ENCODE measurements at regions not wholly inside any gene's neighbourhood (a gene's known extent, or its start where the extent isn't known, plus 50 kb on each side); places are given as distances from the start of the nearest gene placed in this dataset.

DNA sequence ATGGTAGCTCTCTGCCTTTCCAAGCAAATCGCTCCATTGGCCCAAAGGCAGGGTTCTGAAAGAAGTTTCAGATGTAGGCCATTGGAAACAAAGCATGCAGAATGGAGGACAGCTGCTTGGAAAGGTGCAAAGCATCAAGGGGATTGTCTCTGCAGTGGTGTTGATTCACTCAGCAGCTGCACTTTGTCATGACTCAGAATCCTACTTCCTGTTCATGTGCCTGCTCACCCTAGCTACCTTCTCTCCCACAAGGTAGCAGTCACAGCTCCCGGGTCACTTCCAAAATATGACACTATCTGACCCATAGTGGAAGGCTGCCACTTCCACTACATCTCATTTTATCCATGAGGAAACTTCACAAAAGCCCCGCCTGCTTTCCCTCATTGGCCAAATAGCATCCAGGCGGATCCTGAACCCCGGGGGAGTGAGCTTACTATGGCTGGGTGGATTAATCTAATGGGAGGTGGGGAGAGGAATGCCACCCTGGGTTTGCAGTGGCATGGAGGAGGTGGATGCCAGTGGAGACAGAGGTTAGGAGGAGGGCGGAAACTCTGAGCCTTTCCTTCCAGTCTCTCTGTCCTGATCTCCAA, 74.7 kb upstream of the NKD1 start:
- Histone ChIP-seq H3K4me1 (ENCODE audit: control insufficient read depth, insufficient read depth, low read length) (peaks cover 1% of the 10 kb centered on the region; the same call in 1 of the 2 replicates), H3K9me3 (ENCODE audit: control insufficient read depth, insufficient read depth, low read depth, low read length) (no peaks in the 10 kb centered on the region), H3K4me3 (ENCODE audit: low read depth, low read length) (no peak overlapping the region), H3K36me3 (ENCODE audit: control insufficient read depth in 2 of 2, insufficient read depth in 1 of 2, low read length in 2 of 2) (no peaks in the 10 kb centered on the region), H3K27ac (ENCODE audit: extremely low read depth, low read depth, low read length) (no peak overlapping the region)
- TF ChIP-seq ZNF16 (tag by site-specific recombination; IDR thresholded peaks at IDR 0.05; ENCODE audit: low read depth) = no peak
- no peak for TF ChIP-seq BCL11B (tag by site-specific recombination; IDR thresholded peaks at IDR 0.05; ENCODE audit: low read depth)
- no peak for TF ChIP-seq ZNF626 (tag by site-specific recombination; IDR thresholded peaks at IDR 0.05)
- TF ChIP-seq ZNF391 (tag by site-specific recombination; IDR thresholded peaks at IDR 0.05; ENCODE audit: borderline replicate concordance, low read depth) = no peak
- TF ChIP-seq, protein P1, sequence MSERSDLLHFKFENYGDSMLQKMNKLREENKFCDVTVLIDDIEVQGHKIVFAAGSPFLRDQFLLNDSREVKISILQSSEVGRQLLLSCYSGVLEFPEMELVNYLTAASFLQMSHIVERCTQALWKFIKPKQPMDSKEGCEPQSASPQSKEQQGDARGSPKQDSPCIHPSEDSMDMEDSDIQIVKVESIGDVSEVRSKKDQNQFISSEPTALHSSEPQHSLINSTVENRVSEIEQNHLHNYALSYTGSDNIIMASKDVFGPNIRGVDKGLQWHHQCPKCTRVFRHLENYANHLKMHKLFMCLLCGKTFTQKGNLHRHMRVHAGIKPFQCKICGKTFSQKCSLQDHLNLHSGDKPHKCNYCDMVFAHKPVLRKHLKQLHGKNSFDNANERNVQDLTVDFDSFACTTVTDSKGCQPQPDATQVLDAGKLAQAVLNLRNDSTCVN (tag by site-specific recombination; optimal IDR thresholded peaks at IDR 0.05) = no peak
- TF ChIP-seq, protein P2, sequence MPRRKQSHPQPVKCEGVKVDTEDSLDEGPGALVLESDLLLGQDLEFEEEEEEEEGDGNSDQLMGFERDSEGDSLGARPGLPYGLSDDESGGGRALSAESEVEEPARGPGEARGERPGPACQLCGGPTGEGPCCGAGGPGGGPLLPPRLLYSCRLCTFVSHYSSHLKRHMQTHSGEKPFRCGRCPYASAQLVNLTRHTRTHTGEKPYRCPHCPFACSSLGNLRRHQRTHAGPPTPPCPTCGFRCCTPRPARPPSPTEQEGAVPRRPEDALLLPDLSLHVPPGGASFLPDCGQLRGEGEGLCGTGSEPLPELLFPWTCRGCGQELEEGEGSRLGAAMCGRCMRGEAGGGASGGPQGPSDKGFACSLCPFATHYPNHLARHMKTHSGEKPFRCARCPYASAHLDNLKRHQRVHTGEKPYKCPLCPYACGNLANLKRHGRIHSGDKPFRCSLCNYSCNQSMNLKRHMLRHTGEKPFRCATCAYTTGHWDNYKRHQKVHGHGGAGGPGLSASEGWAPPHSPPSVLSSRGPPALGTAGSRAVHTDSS (tag by site-specific recombination; IDR thresholded peaks at IDR 0.05) = no peak
- no peak for TF ChIP-seq ZNF354C (tag by site-specific recombination; IDR thresholded peaks at IDR 0.05; ENCODE audit: borderline replicate concordance, low read depth)
- no peak for TF ChIP-seq ZNF302 (tag by site-specific recombination; IDR thresholded peaks at IDR 0.05; ENCODE audit: low read depth)
- TF ChIP-seq, protein P3, sequence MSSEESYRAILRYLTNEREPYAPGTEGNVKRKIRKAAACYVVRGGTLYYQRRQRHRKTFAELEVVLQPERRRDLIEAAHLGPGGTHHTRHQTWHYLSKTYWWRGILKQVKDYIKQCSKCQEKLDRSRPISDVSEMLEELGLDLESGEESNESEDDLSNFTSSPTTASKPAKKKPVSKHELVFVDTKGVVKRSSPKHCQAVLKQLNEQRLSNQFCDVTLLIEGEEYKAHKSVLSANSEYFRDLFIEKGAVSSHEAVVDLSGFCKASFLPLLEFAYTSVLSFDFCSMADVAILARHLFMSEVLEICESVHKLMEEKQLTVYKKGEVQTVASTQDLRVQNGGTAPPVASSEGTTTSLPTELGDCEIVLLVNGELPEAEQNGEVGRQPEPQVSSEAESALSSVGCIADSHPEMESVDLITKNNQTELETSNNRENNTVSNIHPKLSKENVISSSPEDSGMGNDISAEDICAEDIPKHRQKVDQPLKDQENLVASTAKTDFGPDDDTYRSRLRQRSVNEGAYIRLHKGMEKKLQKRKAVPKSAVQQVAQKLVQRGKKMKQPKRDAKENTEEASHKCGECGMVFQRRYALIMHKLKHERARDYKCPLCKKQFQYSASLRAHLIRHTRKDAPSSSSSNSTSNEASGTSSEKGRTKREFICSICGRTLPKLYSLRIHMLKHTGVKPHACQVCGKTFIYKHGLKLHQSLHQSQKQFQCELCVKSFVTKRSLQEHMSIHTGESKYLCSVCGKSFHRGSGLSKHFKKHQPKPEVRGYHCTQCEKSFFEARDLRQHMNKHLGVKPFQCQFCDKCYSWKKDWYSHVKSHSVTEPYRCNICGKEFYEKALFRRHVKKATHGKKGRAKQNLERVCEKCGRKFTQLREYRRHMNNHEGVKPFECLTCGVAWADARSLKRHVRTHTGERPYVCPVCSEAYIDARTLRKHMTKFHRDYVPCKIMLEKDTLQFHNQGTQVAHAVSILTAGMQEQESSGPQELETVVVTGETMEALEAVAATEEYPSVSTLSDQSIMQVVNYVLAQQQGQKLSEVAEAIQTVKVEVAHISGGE (tag by site-specific recombination; conservative IDR thresholded peaks at IDR 0.05; ENCODE audit: low read depth) = no peak
- TF ChIP-seq, protein P4, sequence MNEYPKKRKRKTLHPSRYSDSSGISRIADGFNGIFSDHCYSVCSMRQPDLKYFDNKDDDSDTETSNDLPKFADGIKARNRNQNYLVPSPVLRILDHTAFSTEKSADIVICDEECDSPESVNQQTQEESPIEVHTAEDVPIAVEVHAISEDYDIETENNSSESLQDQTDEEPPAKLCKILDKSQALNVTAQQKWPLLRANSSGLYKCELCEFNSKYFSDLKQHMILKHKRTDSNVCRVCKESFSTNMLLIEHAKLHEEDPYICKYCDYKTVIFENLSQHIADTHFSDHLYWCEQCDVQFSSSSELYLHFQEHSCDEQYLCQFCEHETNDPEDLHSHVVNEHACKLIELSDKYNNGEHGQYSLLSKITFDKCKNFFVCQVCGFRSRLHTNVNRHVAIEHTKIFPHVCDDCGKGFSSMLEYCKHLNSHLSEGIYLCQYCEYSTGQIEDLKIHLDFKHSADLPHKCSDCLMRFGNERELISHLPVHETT (tag by site-specific recombination; IDR thresholded peaks at IDR 0.05) = no peak
- TF ChIP-seq ZNF350 (tag by site-specific recombination; IDR thresholded peaks at IDR 0.05) = no peak
- TF ChIP-seq ZNF514 (tag by site-specific recombination; IDR thresholded peaks at IDR 0.05) = no peak
- no peak for TF ChIP-seq HOXD13 (CRISPR knock-in tag; IDR thresholded peaks at IDR 0.05; ENCODE audit: borderline replicate concordance)
- TF ChIP-seq ZNF394 (tag by site-specific recombination; IDR thresholded peaks at IDR 0.05; ENCODE audit: borderline replicate concordance) = no peak
- no peak for TF ChIP-seq YY2 (tag by site-specific recombination; IDR thresholded peaks at IDR 0.05)
- TF ChIP-seq, protein P5, sequence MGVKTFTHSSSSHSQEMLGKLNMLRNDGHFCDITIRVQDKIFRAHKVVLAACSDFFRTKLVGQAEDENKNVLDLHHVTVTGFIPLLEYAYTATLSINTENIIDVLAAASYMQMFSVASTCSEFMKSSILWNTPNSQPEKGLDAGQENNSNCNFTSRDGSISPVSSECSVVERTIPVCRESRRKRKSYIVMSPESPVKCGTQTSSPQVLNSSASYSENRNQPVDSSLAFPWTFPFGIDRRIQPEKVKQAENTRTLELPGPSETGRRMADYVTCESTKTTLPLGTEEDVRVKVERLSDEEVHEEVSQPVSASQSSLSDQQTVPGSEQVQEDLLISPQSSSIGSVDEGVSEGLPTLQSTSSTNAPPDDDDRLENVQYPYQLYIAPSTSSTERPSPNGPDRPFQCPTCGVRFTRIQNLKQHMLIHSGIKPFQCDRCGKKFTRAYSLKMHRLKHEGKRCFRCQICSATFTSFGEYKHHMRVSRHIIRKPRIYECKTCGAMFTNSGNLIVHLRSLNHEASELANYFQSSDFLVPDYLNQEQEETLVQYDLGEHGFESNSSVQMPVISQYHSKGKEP (tag by site-specific recombination; IDR thresholded peaks at IDR 0.05) = no peak
- no peak for TF ChIP-seq ZSCAN30 (tag by site-specific recombination; IDR thresholded peaks at IDR 0.05)
- TF ChIP-seq KLF16 (tag by site-specific recombination; IDR thresholded peaks at IDR 0.05) = no peak
- TF ChIP-seq, protein P6, sequence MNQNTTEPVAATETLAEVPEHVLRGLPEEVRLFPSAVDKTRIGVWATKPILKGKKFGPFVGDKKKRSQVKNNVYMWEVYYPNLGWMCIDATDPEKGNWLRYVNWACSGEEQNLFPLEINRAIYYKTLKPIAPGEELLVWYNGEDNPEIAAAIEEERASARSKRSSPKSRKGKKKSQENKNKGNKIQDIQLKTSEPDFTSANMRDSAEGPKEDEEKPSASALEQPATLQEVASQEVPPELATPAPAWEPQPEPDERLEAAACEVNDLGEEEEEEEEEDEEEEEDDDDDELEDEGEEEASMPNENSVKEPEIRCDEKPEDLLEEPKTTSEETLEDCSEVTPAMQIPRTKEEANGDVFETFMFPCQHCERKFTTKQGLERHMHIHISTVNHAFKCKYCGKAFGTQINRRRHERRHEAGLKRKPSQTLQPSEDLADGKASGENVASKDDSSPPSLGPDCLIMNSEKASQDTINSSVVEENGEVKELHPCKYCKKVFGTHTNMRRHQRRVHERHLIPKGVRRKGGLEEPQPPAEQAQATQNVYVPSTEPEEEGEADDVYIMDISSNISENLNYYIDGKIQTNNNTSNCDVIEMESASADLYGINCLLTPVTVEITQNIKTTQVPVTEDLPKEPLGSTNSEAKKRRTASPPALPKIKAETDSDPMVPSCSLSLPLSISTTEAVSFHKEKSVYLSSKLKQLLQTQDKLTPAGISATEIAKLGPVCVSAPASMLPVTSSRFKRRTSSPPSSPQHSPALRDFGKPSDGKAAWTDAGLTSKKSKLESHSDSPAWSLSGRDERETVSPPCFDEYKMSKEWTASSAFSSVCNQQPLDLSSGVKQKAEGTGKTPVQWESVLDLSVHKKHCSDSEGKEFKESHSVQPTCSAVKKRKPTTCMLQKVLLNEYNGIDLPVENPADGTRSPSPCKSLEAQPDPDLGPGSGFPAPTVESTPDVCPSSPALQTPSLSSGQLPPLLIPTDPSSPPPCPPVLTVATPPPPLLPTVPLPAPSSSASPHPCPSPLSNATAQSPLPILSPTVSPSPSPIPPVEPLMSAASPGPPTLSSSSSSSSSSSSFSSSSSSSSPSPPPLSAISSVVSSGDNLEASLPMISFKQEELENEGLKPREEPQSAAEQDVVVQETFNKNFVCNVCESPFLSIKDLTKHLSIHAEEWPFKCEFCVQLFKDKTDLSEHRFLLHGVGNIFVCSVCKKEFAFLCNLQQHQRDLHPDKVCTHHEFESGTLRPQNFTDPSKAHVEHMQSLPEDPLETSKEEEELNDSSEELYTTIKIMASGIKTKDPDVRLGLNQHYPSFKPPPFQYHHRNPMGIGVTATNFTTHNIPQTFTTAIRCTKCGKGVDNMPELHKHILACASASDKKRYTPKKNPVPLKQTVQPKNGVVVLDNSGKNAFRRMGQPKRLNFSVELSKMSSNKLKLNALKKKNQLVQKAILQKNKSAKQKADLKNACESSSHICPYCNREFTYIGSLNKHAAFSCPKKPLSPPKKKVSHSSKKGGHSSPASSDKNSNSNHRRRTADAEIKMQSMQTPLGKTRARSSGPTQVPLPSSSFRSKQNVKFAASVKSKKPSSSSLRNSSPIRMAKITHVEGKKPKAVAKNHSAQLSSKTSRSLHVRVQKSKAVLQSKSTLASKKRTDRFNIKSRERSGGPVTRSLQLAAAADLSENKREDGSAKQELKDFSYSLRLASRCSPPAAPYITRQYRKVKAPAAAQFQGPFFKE (tag by site-specific recombination; IDR thresholded peaks at IDR 0.05; ENCODE audit: borderline replicate concordance) = no peak
- TF ChIP-seq IKZF3 (tag by site-specific recombination; IDR thresholded peaks at IDR 0.05) = no peak
- POLR2A ChIA-PET = no interaction called here
- CTCF ChIA-PET = interaction anchor here (0.7 kb wide), 1 partner anchor 37 kb away, joined by 3 read pairs; no protein-coding TSS in a partner anchor

Measured in HEK293 (cell line).